Gastrocnemius medialis (tissue), 4 donors: ENCODE measurements at regions not wholly inside any gene's neighbourhood (a gene's known extent, or its start where the extent isn't known, plus 50 kb on each side); places are given as distances from the start of the nearest gene placed in this dataset.

Experiments
- CTCF ChIP-seq, 5 experiments: fragments of 450-650 bp in 3 of 5; fragments of 200-600 bp in 2 of 5; sonication (generic) in 2 of 5; IDR thresholded peaks in 4 of 5; conservative IDR thresholded peaks in 1 of 5; 1 replicate in 4 of 5; 2 replicates in 1 of 5; pipeline ENCODE4 v1.5.1; 2016 to 2019; ENCODE audit warnings: antibody characterized with exemption in 5 of 5, mild to moderate bottlenecking in 3 of 5, moderate library complexity in 3 of 5
- POLR2A ChIP-seq, 2 donors: fragments of 450-650 bp; IDR thresholded peaks; one replicate each; pipeline ENCODE4 v1.6.1; 2017; ENCODE audit warnings: antibody characterized with exemption in 2 of 2, mild to moderate bottlenecking in 2 of 2, moderate library complexity in 2 of 2

- TF ChIP-seq CTCF (IDR thresholded peaks at IDR 0.05 in 4 of 5, conservative IDR thresholded peaks at IDR 0.05 in 1 of 5) = no peak
- TF ChIP-seq POLR2A (IDR thresholded peaks at IDR 0.05) = no peak
Measured at GRCh38 chr2:149743842-149744448, 156.4 kb upstream of the MMADHC start.
